Left ventricle myocardium inferior (tissue), 1 donor: ENCODE measurements at regions not wholly inside any gene's neighbourhood (a gene's known extent, or its start where the extent isn't known, plus 50 kb on each side); places are given as distances from the start of the nearest gene placed in this dataset.
A peak's percentile ranks its signal among the peaks of the same experiment; 100 is the strongest.

ENCODE experiments used
- DNase-seq: peaks from one replicate; pipeline ENCODE4 v3.0.0-alpha.2; 2020
- H3K27ac ChIP-seq: fragments of 200-600 bp; replicated peaks from 2 replicates; pipeline ENCODE4 v1.8.0; 2021
- H3K27me3 ChIP-seq: fragments of 200-600 bp; 2 replicates; pipeline ENCODE4 v1.8.0; 2021; ENCODE audit warnings: low read depth
- H3K36me3 ChIP-seq: fragments of 200-600 bp; 2 replicates; pipeline ENCODE4 v1.8.0; 2021
- H3K4me1 ChIP-seq: fragments of 200-600 bp; 2 replicates; pipeline ENCODE4 v1.8.0; 2021
- H3K4me3 ChIP-seq: fragments of 200-600 bp; 2 replicates; pipeline ENCODE4 v1.8.0; 2021; ENCODE audit warnings: mild to moderate bottlenecking, moderate library complexity
- H3K9me3 ChIP-seq: fragments of 200-600 bp; replicated peaks from 2 replicates; pipeline ENCODE4 v1.8.0; 2021
- CTCF ChIP-seq: fragments of 200-600 bp; IDR thresholded peaks from 2 replicates; pipeline ENCODE4 v1.8.0; 2021; ENCODE audit warnings: antibody characterized with exemption, mild to moderate bottlenecking, borderline replicate concordance
- intact Hi-C: fragments of 100-400 bp; cut with micrococcal nuclease; formaldehyde crosslinking; loops from one replicate; pipeline ENCODE4 v1.11.0; 2022
- donor health status: DM: no; HTN: yes; CAD: no; lungs with severe emphysema.

GRCh38 chrX:13898083-13898482, 81.2 kb upstream of the GPM6B start:
- Histone ChIP-seq H3K27ac (no peak overlapping the region), H3K9me3 (no peaks in the 10 kb centered on the region), H3K4me1 (no peaks in the 10 kb centered on the region), H3K36me3 (no peaks in the 10 kb centered on the region), H3K27me3 (no peaks in the 10 kb centered on the region), H3K4me3 (no peak overlapping the region)
- intact Hi-C loops: no loop called here
- TF ChIP-seq CTCF: peak; percentile 28
- DNase-seq: no peak

GRCh38 chrX:13897566-13897965, 80.7 kb upstream of the GPM6B start:
- Histone ChIP-seq H3K36me3 (no peaks in the 10 kb centered on the region), H3K4me3 (no peak overlapping the region), H3K27me3 (no peaks in the 10 kb centered on the region), H3K27ac (no peak overlapping the region), H3K9me3 (no peaks in the 10 kb centered on the region), H3K4me1 (no peaks in the 10 kb centered on the region)
- intact Hi-C loops: no loop called here
- TF ChIP-seq CTCF: no peak
- no peak for DNase-seq

GRCh38 chrX:13894888-13895565, 78.1 kb upstream of the GPM6B start:
- no peak overlapping the region for H3K4me3 ChIP-seq
- no peaks in the 10 kb centered on the region for H3K4me1 ChIP-seq
- no peaks in the 10 kb centered on the region for H3K27me3 ChIP-seq
- no peaks in the 10 kb centered on the region for H3K9me3 ChIP-seq
- no peaks in the 10 kb centered on the region for H3K36me3 ChIP-seq
- TF ChIP-seq CTCF: no peak
- H3K27ac ChIP-seq: peak overlapping the region; percentile 36
- DNase-seq: no peak
- intact Hi-C loops: no loop called here

- H3K9me3 ChIP-seq: no peaks in the 10 kb centered on the region
- intact Hi-C loops: no loop called here
- no peaks in the 10 kb centered on the region for H3K4me1 ChIP-seq
- no peaks in the 10 kb centered on the region for H3K27me3 ChIP-seq
- H3K27ac ChIP-seq: peak overlapping the region; percentile 36
- no peak for TF ChIP-seq CTCF
- no peak overlapping the region for H3K4me3 ChIP-seq
- no peaks in the 10 kb centered on the region for H3K36me3 ChIP-seq
- DNase-seq: peak; percentile 16
Measured at GRCh38 chrX:13893826-13894225, 76.9 kb upstream of the GPM6B start.

- intact Hi-C loops: no loop called here
- no peaks in the 10 kb centered on the region for H3K4me1 ChIP-seq
- no peak overlapping the region for H3K4me3 ChIP-seq
- TF ChIP-seq CTCF: no peak
- DNase-seq: no peak
- no peaks in the 10 kb centered on the region for H3K27me3 ChIP-seq
- H3K9me3 ChIP-seq: no peaks in the 10 kb centered on the region
- no peaks in the 10 kb centered on the region for H3K36me3 ChIP-seq
- no peak overlapping the region for H3K27ac ChIP-seq
Measured at GRCh38 chrX:13892856-13893255, 76.0 kb upstream of the GPM6B start.
